H1 (cell line): ENCODE measurements at regions not wholly inside any gene's neighbourhood (a gene's known extent, or its start where the extent isn't known, plus 50 kb on each side); places are given as distances from the start of the nearest gene placed in this dataset.

Experiments
- CTCF ChIA-PET: fragments of 300-600 bp; sonication (Branson Sonifier 250); formaldehyde crosslinking; loops from one replicate; lab custom pipeline; 2021; ENCODE audit not compliant: partially characterized antibody; lab: Charles Lee
- POLR2A ChIA-PET: fragments of 300-600 bp; sonication (Branson Sonifier 250); formaldehyde crosslinking; loops from one replicate; lab custom pipeline; 2021; ENCODE audit warnings: inconsistent platforms; ENCODE audit not compliant: partially characterized antibody; lab: Charles Lee
- DNase-seq, 2 experiments: peaks; one replicate each; pipeline versions ENCODE4 v3.0.0 to v3.0.0-alpha.2; 2010 to 2022; ENCODE audit warnings: low spot score in 2 of 2, low read depth in 1 of 2, mixed read lengths in 1 of 2
- FAIRE-seq: peaks from 2 replicates; lab custom pipeline; 2011; peaks lifted over from hg19 to GRCh38; lab: Jason Lieb, UNC
- H2AFZ ChIP-seq: 2 replicates; pipeline ENCODE4 v1.8.1; 2012; ENCODE audit warnings: low read length, inconsistent platforms
- H2AK5ac ChIP-seq: 2 replicates; pipeline ENCODE4 v1.6.1; 2013; ENCODE audit warnings: low read depth, low read length
- H2BK120ac ChIP-seq: replicated peaks from 2 replicates; pipeline ENCODE3; 2013; ENCODE audit warnings: low read depth, low read length, inconsistent platforms
- H2BK12ac ChIP-seq: 2 replicates; pipeline ENCODE4 v1.6.1; 2013; ENCODE audit warnings: low read depth, low read length
- H2BK15ac ChIP-seq: 2 replicates; pipeline ENCODE4 v1.6.1; 2013; ENCODE audit warnings: low read length
- H2BK20ac ChIP-seq: 2 replicates; pipeline ENCODE4 v1.6.1; 2013; ENCODE audit warnings: low read length
- H2BK5ac ChIP-seq: 2 replicates; pipeline ENCODE4 v1.6.1; 2013; ENCODE audit warnings: low read depth, low read length
- H3K14ac ChIP-seq: 2 replicates; pipeline ENCODE4 v1.6.1; 2013; ENCODE audit warnings: inconsistent platforms; ENCODE audit not compliant: insufficient read length
- H3K18ac ChIP-seq: 2 replicates; pipeline ENCODE4 v1.6.1; 2013; ENCODE audit warnings: low read length; ENCODE audit errors: extremely low read depth
- H3K23ac ChIP-seq: 2 replicates; pipeline ENCODE4 v1.6.1; 2013; ENCODE audit warnings: inconsistent platforms; ENCODE audit not compliant: insufficient read length
- H3K23me2 ChIP-seq: 2 replicates; pipeline ENCODE4 v1.6.1; 2013; ENCODE audit warnings: low read depth, low read length
- H3K27ac ChIP-seq: 2 replicates; pipeline ENCODE4 v1.6.1; 2011; ENCODE audit warnings: low read depth, low read length, inconsistent platforms
- H3K27me3 ChIP-seq, 4 experiments: replicated peaks in 1 of 4; 1 replicate in 1 of 4; 2 replicates in 3 of 4; pipeline versions ENCODE4 v1.6.1 to v1.8.1; 2011 to 2013; ENCODE audit warnings: low read length in 3 of 4, mild to moderate bottlenecking in 3 of 4, inconsistent platforms in 2 of 4, mixed read lengths in 2 of 4, moderate library complexity in 1 of 4; ENCODE audit not compliant: control insufficient read depth in 3 of 4, insufficient read depth in 3 of 4; ENCODE audit errors: extremely low read depth in 1 of 4
- H3K36me3 ChIP-seq, 4 experiments: 2 replicates each; pipeline versions ENCODE4 v1.6.1 to v1.8.1; 2011 to 2013; ENCODE audit warnings: mild to moderate bottlenecking in 4 of 4, low read length in 3 of 4, moderate library complexity in 2 of 4, control low read depth in 1 of 4, inconsistent platforms in 1 of 4; ENCODE audit not compliant: insufficient read depth in 4 of 4, control insufficient read depth in 2 of 4
- H3K4ac ChIP-seq: replicated peaks from 2 replicates; pipeline ENCODE3; 2013; ENCODE audit warnings: low read length, low read depth, mixed read lengths, inconsistent platforms; ENCODE audit not compliant: insufficient read length
- H3K4me1 ChIP-seq, 4 experiments: replicated peaks in 1 of 4; 1 replicate in 1 of 4; 2 replicates in 3 of 4; pipeline versions ENCODE4 v1.6.1 to v1.8.1; 2011 to 2013; ENCODE audit warnings: low read length in 3 of 4, inconsistent platforms in 2 of 4, mixed read lengths in 1 of 4; ENCODE audit not compliant: insufficient read depth in 4 of 4, control insufficient read depth in 3 of 4
- H3K4me2 ChIP-seq, 2 experiments: 2 replicates each; pipeline versions ENCODE4 v1.6.1 to v1.8.1; 2011 to 2013; ENCODE audit warnings: low read depth in 2 of 2, low read length in 2 of 2, control low read depth in 1 of 2, inconsistent platforms in 1 of 2, mild to moderate bottlenecking in 1 of 2; ENCODE audit not compliant: insufficient read depth in 1 of 2
- H3K4me3 ChIP-seq, 4 experiments: fragments of 200-600, 300-600 bp in 1 of 4; sonication (generic), shearing (Covaris generic), sonication (Bioruptor Twin) in 1 of 4; 2 replicates each; pipeline versions ENCODE4 v1.5.1 to v1.8.1; 2011 to 2016; ENCODE audit warnings: low read length in 4 of 4, low read depth in 3 of 4, control low read depth in 2 of 4, inconsistent platforms in 2 of 4, mild to moderate bottlenecking in 2 of 4, mixed read lengths in 1 of 4, moderate library complexity in 1 of 4; ENCODE audit not compliant: insufficient read depth in 2 of 4; ENCODE audit errors: extremely low read depth in 1 of 4
- H3K56ac ChIP-seq: replicated peaks from 2 replicates; pipeline ENCODE3; 2013; ENCODE audit warnings: low read depth, mild to moderate bottlenecking, mixed read lengths, low read length, inconsistent platforms; ENCODE audit not compliant: insufficient read length
- H3K79me1 ChIP-seq: 2 replicates; pipeline ENCODE4 v1.6.1; 2013; ENCODE audit warnings: low read depth, low read length, control low read depth
- H3K79me2 ChIP-seq, 2 experiments: 2 replicates each; pipeline versions ENCODE4 v1.6.1 to v1.8.1; 2012 to 2013; ENCODE audit warnings: low read length in 2 of 2, mild to moderate bottlenecking in 2 of 2, inconsistent platforms in 1 of 2; ENCODE audit not compliant: insufficient read depth in 2 of 2, control insufficient read depth in 1 of 2
- H3K9ac ChIP-seq, 4 experiments: replicated peaks in 1 of 4; 1 replicate in 1 of 4; 2 replicates in 3 of 4; pipeline versions ENCODE4 v1.6.1 to v1.8.1; 2011 to 2013; ENCODE audit warnings: low read depth in 3 of 4, low read length in 3 of 4, control low read depth in 2 of 4, mild to moderate bottlenecking in 2 of 4, moderate library complexity in 2 of 4, inconsistent platforms in 1 of 4; ENCODE audit errors: extremely low read depth in 1 of 4
- H3K9me3 ChIP-seq, 2 experiments: 2 replicates each; pipeline versions ENCODE4 v1.6.1 to v1.8.1; 2012 to 2013; ENCODE audit warnings: mild to moderate bottlenecking in 2 of 2, moderate library complexity in 2 of 2, control low read depth in 1 of 2, inconsistent platforms in 1 of 2, low read depth in 1 of 2, low read length in 1 of 2, mixed read lengths in 1 of 2; ENCODE audit not compliant: insufficient read depth in 2 of 2
- H4K20me1 ChIP-seq, 2 experiments: replicated peaks in 1 of 2; 2 replicates each; pipeline versions ENCODE3 to v1.8.1; 2011 to 2013; ENCODE audit warnings: inconsistent platforms in 2 of 2, low read length in 2 of 2, mild to moderate bottlenecking in 1 of 2; ENCODE audit not compliant: insufficient read depth in 2 of 2, control insufficient read depth in 1 of 2
- H4K5ac ChIP-seq: 2 replicates; pipeline ENCODE4 v1.6.1; 2013; ENCODE audit warnings: low read length, low read depth, mixed read lengths, inconsistent platforms; ENCODE audit not compliant: insufficient read length
- H4K8ac ChIP-seq: 2 replicates; pipeline ENCODE4 v1.8.0; 2013; ENCODE audit warnings: mild to moderate bottlenecking, moderate library complexity, low read length, inconsistent platforms; ENCODE audit not compliant: insufficient read depth; ENCODE audit errors: extremely low read depth
- H4K91ac ChIP-seq: replicated peaks from 2 replicates; pipeline ENCODE3; 2013; ENCODE audit warnings: low read length, mixed read lengths, inconsistent platforms; ENCODE audit not compliant: insufficient read length
- CTBP2 ChIP-seq: IDR thresholded peaks from 2 replicates; pipeline ENCODE4 v1.7.0; 2011; ENCODE audit warnings: borderline replicate concordance, mild to moderate bottlenecking, moderate library complexity, mixed read lengths, low read length; ENCODE audit not compliant: insufficient read depth, insufficient read length
- JUN ChIP-seq: IDR thresholded peaks from 2 replicates; pipeline ENCODE4 v1.6.1; 2011; ENCODE audit warnings: low read depth, mild to moderate bottlenecking, improper control_type of control experiment, low read length
- NRF1 ChIP-seq: IDR thresholded peaks from 2 replicates; pipeline ENCODE4 v1.6.1; 2011; ENCODE audit warnings: mild to moderate bottlenecking, low read depth, low read length, improper control_type of control experiment
- SP2 ChIP-seq: IDR thresholded peaks from 2 replicates; pipeline ENCODE4 v1.6.1; 2012; ENCODE audit warnings: mild to moderate bottlenecking, low read length, inconsistent platforms
- TAF7 ChIP-seq: optimal IDR thresholded peaks from 2 replicates; pipeline ENCODE3; 2011; ENCODE audit warnings: low read depth, mild to moderate bottlenecking, inconsistent platforms, low read length, moderate library complexity, borderline replicate concordance
- WGBS, 2 experiments: shearing (Covaris generic) in 1 of 2; methylation state at CpG; one replicate each; pipeline versions ENCODE4 v1.1.6 to v1.1.7; 2013 to 2015; ENCODE audit warnings: low lambda C conversion rate in 2 of 2, mixed read lengths in 2 of 2, inconsistent platforms in 1 of 2, low coverage in 1 of 2, missing lambda C conversion rate in 1 of 2; ENCODE audit not compliant: insufficient replicate concordance in 2 of 2, insufficient coverage in 1 of 2, insufficient read length in 1 of 2; ENCODE audit errors: extremely low coverage in 1 of 2, missing lambda C conversion rate in 1 of 2; 5-methylcytosine and 5-hydroxymethylcytosine counted together

GRCh38 chr11:127330044-127330443 lies 329.5 kb upstream of the KIRREL3 start:
- Histone ChIP-seq H3K23me2 (no peaks in the 10 kb centered on the region), H3K4me2 (no peak overlapping the region), H3K79me1 (no peaks in the 10 kb centered on the region), H3K4me1 (no peaks in the 10 kb centered on the region), H2BK20ac (no peak overlapping the region), H2AFZ (no peak overlapping the region), H3K4me3 (no peak overlapping the region), H3K36me3 (no peaks in the 10 kb centered on the region), H2BK12ac (no peak overlapping the region), H2BK15ac (no peak overlapping the region), H4K8ac (no peak overlapping the region), H3K9ac (no peak overlapping the region), H3K4ac (no peak overlapping the region), H2BK120ac (no peak overlapping the region), H3K56ac (no peak overlapping the region), H3K79me2 (no peaks in the 10 kb centered on the region), H3K23ac (no peak overlapping the region), H4K5ac (no peak overlapping the region), H3K14ac (no peak overlapping the region), H3K18ac (no peak overlapping the region), H4K91ac (no peak overlapping the region), H2BK5ac (no peak overlapping the region), H2AK5ac (no peak overlapping the region), H3K9me3 (no peaks in the 10 kb centered on the region), H3K27me3 (no peaks in the 10 kb centered on the region), H4K20me1 (no peaks in the 10 kb centered on the region), H3K27ac (no peak overlapping the region)
- ChIA-PET CTCF (interaction anchor here (1.0 to 1.1 kb wide), 2 partner anchors 15 to 17 kb away, joined by 3 to 4 read pairs; no protein-coding TSS in a partner anchor), POLR2A (no interaction called here)
- TF ChIP-seq TAF7 (no peak), NRF1 (no peak), CTBP2 (no peak), JUN (no peak), SP2 (no peak)
- no peak for DNase-seq
- 73% methylated on average over 3 of the region's 3 CpGs; no CpG with 5 or more reads in 1 of the 2 experiments for WGBS, 2 experiments
- no peak for FAIRE-seq
